ENCODE measurements at regions not wholly inside any gene's neighbourhood (a gene's known extent, or its start where the extent isn't known, plus 50 kb on each side); places are given as distances from the start of the nearest gene placed in this dataset.

- no peak for TF ChIP-seq EZH2 (IDR thresholded peaks at IDR 0.05)
- TF ChIP-seq POLR2AphosphoS5 (IDR thresholded peaks at IDR 0.05; ENCODE audit: borderline replicate concordance, low read depth, low read length): no peak
- TF ChIP-seq FOXP2 (optimal IDR thresholded peaks at IDR 0.05; ENCODE audit: control extremely low read depth, extremely low read length, insufficient read depth): no peak
Observed at GRCh38 chrX:125952973-125953372, 213.1 kb downstream of the DCAF12L2 start.
